RWPE1 (cell line): ENCODE measurements at regions not wholly inside any gene's neighbourhood (a gene's known extent, or its start where the extent isn't known, plus 50 kb on each side); places are given as distances from the start of the nearest gene placed in this dataset.

Experiments
- CTCF ChIA-PET: fragments of 350-600 bp; sonication (Branson Sonifier 250); formaldehyde crosslinking; extraction: SDS; loops from one replicate; lab custom pipeline; 2021; lab: Yijun Ruan, JAX
- POLR2A ChIA-PET: fragments of 400-600 bp; formaldehyde crosslinking; extraction: SDS; loops from one replicate; lab custom pipeline; 2020; ENCODE audit warnings: antibody characterized with exemption; ENCODE audit not compliant: low non-redundant PET; lab: Yijun Ruan, JAX
- DNase-seq: peaks from one replicate; pipeline ENCODE4 v3.0.0; 2012; ENCODE audit warnings: low spot score
- H3K27ac ChIP-seq: fragments of 450-650 bp; 2 replicates; pipeline ENCODE4 v1.5.1; 2017
- CTCF ChIP-seq: fragments of 450-650 bp; conservative IDR thresholded peaks from 2 replicates; pipeline ENCODE4 v1.5.1; 2017; ENCODE audit warnings: low read depth, mild to moderate bottlenecking

GRCh38 chr15:53266176-53266575 lies 476.0 kb upstream of the ONECUT1 start:
- CTCF ChIA-PET = no interaction called here
- POLR2A ChIA-PET = no interaction called here
- no peak for TF ChIP-seq CTCF

GRCh38 chr15:53260647-53261046 lies 470.5 kb upstream of the ONECUT1 start:
- ChIA-PET CTCF (no interaction called here), POLR2A (no interaction called here)
- H3K27ac ChIP-seq = no peak overlapping the region
- DNase-seq = no peak
- no peak for TF ChIP-seq CTCF

More at GRCh38 chr15:53266176-53266575, 476.0 kb upstream of the ONECUT1 start:
- DNase-seq = no peak
- H3K27ac ChIP-seq = no peak overlapping the region

GRCh38 chr15:53256457-53256856 lies 466.3 kb upstream of the ONECUT1 start:
- H3K27ac ChIP-seq = no peak overlapping the region
- POLR2A ChIA-PET = no interaction called here
- TF ChIP-seq CTCF = no peak
- CTCF ChIA-PET = no interaction called here
- no peak for DNase-seq

GRCh38 chr15:53256043-53256442 lies 465.9 kb upstream of the ONECUT1 start:
- TF ChIP-seq CTCF = no peak
- CTCF ChIA-PET = no interaction called here
- POLR2A ChIA-PET = no interaction called here
- no peak overlapping the region for H3K27ac ChIP-seq
- no peak for DNase-seq

GRCh38 chr15:53251996-53252395 lies 461.9 kb upstream of the ONECUT1 start:
- no peak overlapping the region for H3K27ac ChIP-seq
- no peak for TF ChIP-seq CTCF
- DNase-seq = no peak
- ChIA-PET CTCF (no interaction called here), POLR2A (no interaction called here)

GRCh38 chr15:53251523-53251922 lies 461.4 kb upstream of the ONECUT1 start:
- ChIA-PET POLR2A (no interaction called here), CTCF (no interaction called here)
- H3K27ac ChIP-seq = no peak overlapping the region
- TF ChIP-seq CTCF = no peak
- no peak for DNase-seq

- no peak for TF ChIP-seq CTCF
- POLR2A ChIA-PET = no interaction called here
- H3K27ac ChIP-seq = no peak overlapping the region
- DNase-seq = no peak
- CTCF ChIA-PET = no interaction called here
Observed at GRCh38 chr15:53247041-53247708, 457.0 kb upstream of the ONECUT1 start.
